PC-3 (cell line): ENCODE measurements at regions not wholly inside any gene's neighbourhood (a gene's known extent, or its start where the extent isn't known, plus 50 kb on each side); places are given as distances from the start of the nearest gene placed in this dataset.

Source experiments
- EZH2phosphoT487 ChIP-seq: fragments of 300-600 bp; sonication (generic); IDR thresholded peaks from 2 replicates; pipeline ENCODE4 v1.6.1; 2018; ENCODE audit warnings: mild to moderate bottlenecking, antibody characterized with exemption, low read length, borderline replicate concordance
- TF ChIP-seq, protein P1 (sequence below): fragments of 300-600 bp; sonication (generic); conservative IDR thresholded peaks from 2 replicates; pipeline ENCODE4 v1.5.1; 2017; ENCODE audit warnings: antibody characterized with exemption, low read depth, mild to moderate bottlenecking, low read length

DNA sequence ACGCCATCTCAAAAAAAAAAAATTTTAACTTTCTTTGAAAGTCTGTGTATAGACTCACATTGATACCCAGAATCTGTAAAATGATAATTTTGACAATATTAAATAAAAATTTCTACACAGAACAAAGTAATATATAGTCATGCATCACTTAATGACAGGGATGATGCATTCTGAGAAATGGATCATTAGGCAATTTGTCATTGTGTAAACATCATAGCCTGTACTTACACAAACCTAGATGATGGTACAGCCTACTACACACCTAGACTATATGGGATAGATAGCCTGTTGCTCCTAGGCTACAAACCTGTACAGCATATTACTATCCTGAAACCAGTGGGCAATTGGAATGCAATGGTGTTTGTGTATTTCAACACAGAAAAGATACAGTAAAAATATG, 107.7 kb downstream of the BLTP1 start:
- TF ChIP-seq, protein P1, sequence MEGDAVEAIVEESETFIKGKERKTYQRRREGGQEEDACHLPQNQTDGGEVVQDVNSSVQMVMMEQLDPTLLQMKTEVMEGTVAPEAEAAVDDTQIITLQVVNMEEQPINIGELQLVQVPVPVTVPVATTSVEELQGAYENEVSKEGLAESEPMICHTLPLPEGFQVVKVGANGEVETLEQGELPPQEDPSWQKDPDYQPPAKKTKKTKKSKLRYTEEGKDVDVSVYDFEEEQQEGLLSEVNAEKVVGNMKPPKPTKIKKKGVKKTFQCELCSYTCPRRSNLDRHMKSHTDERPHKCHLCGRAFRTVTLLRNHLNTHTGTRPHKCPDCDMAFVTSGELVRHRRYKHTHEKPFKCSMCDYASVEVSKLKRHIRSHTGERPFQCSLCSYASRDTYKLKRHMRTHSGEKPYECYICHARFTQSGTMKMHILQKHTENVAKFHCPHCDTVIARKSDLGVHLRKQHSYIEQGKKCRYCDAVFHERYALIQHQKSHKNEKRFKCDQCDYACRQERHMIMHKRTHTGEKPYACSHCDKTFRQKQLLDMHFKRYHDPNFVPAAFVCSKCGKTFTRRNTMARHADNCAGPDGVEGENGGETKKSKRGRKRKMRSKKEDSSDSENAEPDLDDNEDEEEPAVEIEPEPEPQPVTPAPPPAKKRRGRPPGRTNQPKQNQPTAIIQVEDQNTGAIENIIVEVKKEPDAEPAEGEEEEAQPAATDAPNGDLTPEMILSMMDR: no peak
- no peak for TF ChIP-seq EZH2phosphoT487
